ENCODE measurements at regions not wholly inside any gene's neighbourhood (a gene's known extent, or its start where the extent isn't known, plus 50 kb on each side); places are given as distances from the start of the nearest gene placed in this dataset.

- H3K4me2 ChIP-seq (ENCODE audit: insufficient read depth, low read length): no peak overlapping the region
- H3K79me2 ChIP-seq (ENCODE audit: control insufficient read depth, insufficient read depth, low read length): no peaks in the 10 kb centered on the region
- no peak overlapping the region for H3K9ac ChIP-seq (ENCODE audit: insufficient read depth in 1 of 2, low read depth in 2 of 2, low read length in 2 of 2)
- no peak for FAIRE-seq
- H3K27ac ChIP-seq (ENCODE audit: extremely low read depth, low read depth, low read length): no peak overlapping the region
- no peaks in the 10 kb centered on the region for H3K27me3 ChIP-seq (ENCODE audit: control insufficient read depth in 2 of 2, insufficient read depth in 2 of 2, low read length in 2 of 2)
- BruUV-seq (replicated peaks): no TSS peak
- TF ChIP-seq STAG1 (CRISPR knock-in tag; IDR thresholded peaks at IDR 0.05; ENCODE audit: borderline replicate concordance): no peak
- no peak for TF ChIP-seq CHD1 (IDR thresholded peaks at IDR 0.05; ENCODE audit: low read length)
- TF ChIP-seq TCF3 (CRISPR knock-in tag; IDR thresholded peaks at IDR 0.05): no peak
- no peak for TF ChIP-seq FOSL1 (tag; conservative IDR thresholded peaks at IDR 0.05)
- no peak for TF ChIP-seq REST (IDR thresholded peaks at IDR 0.05; ENCODE audit: borderline replicate concordance)
- no peak for TF ChIP-seq REST (CRISPR knock-in tag; IDR thresholded peaks at IDR 0.05; ENCODE audit: low read depth)
- TF ChIP-seq FOS (IDR thresholded peaks at IDR 0.05; ENCODE audit: extremely low read depth, insufficient read length): no peak
- H4K20me1 ChIP-seq (replicated peaks; ENCODE audit: control insufficient read depth, insufficient read depth, low read length): no peaks in the 10 kb centered on the region
- ChIA-PET CTCF (ENCODE audit: low intra/inter-chr PET ratio) (no interaction called here), POLR2A (interaction anchor here (0.6 kb wide), 1 partner anchor 10 kb away, joined by 5 read pairs; no protein-coding TSS in a partner anchor)
- H3K9me1 ChIP-seq (ENCODE audit: control insufficient read depth, insufficient read depth, low read length): no peaks in the 10 kb centered on the region
- in situ Hi-C loops (cut with MboI): no loop called here
- no peak for DNase-seq (ENCODE audit: extremely low read depth in 1 of 4, low spot score in 3 of 4)
- intact Hi-C loops (cut with micrococcal nuclease): no loop called here
- peaks cover 0 to 2% of the 10 kb centered on the region in 2 experiments; a peak in 1 of 5 replicates for H3K4me1 ChIP-seq (replicated peaks in 1 of 2; ENCODE audit: control insufficient read depth in 2 of 2, insufficient read depth in 2 of 2, low read length in 2 of 2)
- no peak overlapping the region for H3K4me3 ChIP-seq
- no peaks in the 10 kb centered on the region for H3K9me3 ChIP-seq (replicated peaks; ENCODE audit: control insufficient read depth, insufficient read depth, low read depth, low read length)
- 24% methylated on average over 7 of the region's 7 CpGs for WGBS (ENCODE audit: insufficient coverage, low coverage, missing lambda C conversion rate)
- no peak; the same call in 2 of the 3 replicates for ATAC-seq
- H3K36me3 ChIP-seq (ENCODE audit: control insufficient read depth, insufficient read depth, low read length): no peaks in the 10 kb centered on the region
- H2AFZ ChIP-seq (ENCODE audit: low read depth, low read length): no peak overlapping the region
These were observed 60.7 kb downstream of the EN1 start for GRCh38 chr2:118786746-118787145.

All from K562 (cell line).